ENCODE measurements at regions not wholly inside any gene's neighbourhood (a gene's known extent, or its start where the extent isn't known, plus 50 kb on each side); places are given as distances from the start of the nearest gene placed in this dataset.

- Histone ChIP-seq H3K9me3 (no peaks in the 10 kb centered on the region), H3K27me3 (replicated peaks; ENCODE audit: insufficient read depth) (no peaks in the 10 kb centered on the region), H3K4me3 (no peak overlapping the region), H3K27ac (no peak overlapping the region), H3K36me3 (no peaks in the 10 kb centered on the region), H3K4me1 (ENCODE audit: control insufficient read depth in 1 of 2, low read depth in 2 of 2) (no peaks in the 10 kb centered on the region)
- DNase-seq (ENCODE audit: low spot score) (no peak), ATAC-seq (ENCODE audit: insufficient number of reproducible peaks, low FRiP score, low read depth) (no peak)
- no peak for TF ChIP-seq CTCF (IDR thresholded peaks at IDR 0.05)
Measured at GRCh38 chr12:132392389-132393244, 63.2 kb upstream of the GALNT9 start.

- Histone ChIP-seq H3K36me3 (no peaks in the 10 kb centered on the region), H3K27ac (no peak overlapping the region), H3K27me3 (replicated peaks; ENCODE audit: insufficient read depth) (no peaks in the 10 kb centered on the region), H3K4me1 (ENCODE audit: control insufficient read depth in 1 of 2, low read depth in 2 of 2) (no peaks in the 10 kb centered on the region), H3K4me3 (no peak overlapping the region), H3K9me3 (no peaks in the 10 kb centered on the region)
- ATAC-seq (ENCODE audit: insufficient number of reproducible peaks, low FRiP score, low read depth) (no peak), DNase-seq (ENCODE audit: low spot score) (no peak)
- no peak for TF ChIP-seq CTCF (IDR thresholded peaks at IDR 0.05)
Measured at GRCh38 chr12:132391326-132392041, 62.1 kb upstream of the GALNT9 start.

- Histone ChIP-seq H3K4me3 (no peak overlapping the region), H3K27ac (no peak overlapping the region), H3K9me3 (no peaks in the 10 kb centered on the region), H3K27me3 (replicated peaks; ENCODE audit: insufficient read depth) (no peaks in the 10 kb centered on the region), H3K4me1 (ENCODE audit: control insufficient read depth in 1 of 2, low read depth in 2 of 2) (no peaks in the 10 kb centered on the region), H3K36me3 (no peaks in the 10 kb centered on the region)
- ATAC-seq (ENCODE audit: insufficient number of reproducible peaks, low FRiP score, low read depth) (no peak), DNase-seq (ENCODE audit: low spot score) (no peak)
- no peak for TF ChIP-seq CTCF (IDR thresholded peaks at IDR 0.05)
Measured at GRCh38 chr12:132390287-132391076, 61.1 kb upstream of the GALNT9 start.

GRCh38 chr12:132389526-132390286 is 60.3 kb upstream of the GALNT9 start:
- ATAC-seq (ENCODE audit: insufficient number of reproducible peaks, low FRiP score, low read depth): no peak
- H3K4me3 ChIP-seq: no peak overlapping the region
- no peaks in the 10 kb centered on the region for H3K9me3 ChIP-seq
- TF ChIP-seq CTCF (IDR thresholded peaks at IDR 0.05): no peak
- no peaks in the 10 kb centered on the region for H3K27me3 ChIP-seq (replicated peaks; ENCODE audit: insufficient read depth)
- DNase-seq (ENCODE audit: low spot score): no peak
- no peaks in the 10 kb centered on the region for H3K4me1 ChIP-seq (ENCODE audit: control insufficient read depth in 1 of 2, low read depth in 2 of 2)
- H3K27ac ChIP-seq: no peak overlapping the region
- H3K36me3 ChIP-seq: no peaks in the 10 kb centered on the region
